ENCODE measurements at regions not wholly inside any gene's neighbourhood (a gene's known extent, or its start where the extent isn't known, plus 50 kb on each side); places are given as distances from the start of the nearest gene placed in this dataset.

GRCh38 chr16:54402270-54402669 lies 115.7 kb upstream of the IRX3 start:
- DNase-seq = no peak

GRCh38 chr16:54400261-54400660 lies 113.7 kb upstream of the IRX3 start:
- DNase-seq = no peak

- no peak for DNase-seq
These were observed 112.4 kb upstream of the IRX3 start for GRCh38 chr16:54398986-54399385.

GRCh38 chr16:54397838-54398237 lies 111.3 kb upstream of the IRX3 start:
- no peak for DNase-seq

- no peak for DNase-seq
These were observed 110.7 kb upstream of the IRX3 start for GRCh38 chr16:54397190-54397835.

- no peak for DNase-seq
These were observed 103.4 kb upstream of the IRX3 start for GRCh38 chr16:54389836-54390494.

- no peak for DNase-seq
These were observed 98.6 kb upstream of the IRX3 start for GRCh38 chr16:54385141-54385540.

- DNase-seq = no peak
These were observed 95.2 kb upstream of the IRX3 start for GRCh38 chr16:54381601-54382313.

GRCh38 chr16:54375071-54375470 lies 88.5 kb upstream of the IRX3 start:
- no peak for DNase-seq

GRCh38 chr16:54373534-54374520 lies 87.2 kb upstream of the IRX3 start:
- no peak for DNase-seq

GRCh38 chr16:54370278-54371040 lies 83.9 kb upstream of the IRX3 start:
- DNase-seq = no peak

GRCh38 chr16:54369861-54370260 lies 83.3 kb upstream of the IRX3 start:
- DNase-seq = no peak

GRCh38 chr16:54366943-54367342 lies 80.4 kb upstream of the IRX3 start:
- DNase-seq = no peak

GRCh38 chr16:54365990-54366634 lies 79.5 kb upstream of the IRX3 start:
- DNase-seq = no peak

- DNase-seq = no peak
These were observed 77.2 kb upstream of the IRX3 start for GRCh38 chr16:54363766-54364165.

- DNase-seq = no peak
These were observed 76.1 kb upstream of the IRX3 start for GRCh38 chr16:54362591-54363206.

- no peak for DNase-seq
These were observed 74.7 kb upstream of the IRX3 start for GRCh38 chr16:54361246-54361645.

GRCh38 chr16:54360681-54361080 lies 74.1 kb upstream of the IRX3 start:
- no peak for DNase-seq

- DNase-seq = no peak
These were observed 73.0 kb upstream of the IRX3 start for GRCh38 chr16:54359555-54359954.

GRCh38 chr16:54359081-54359480 lies 72.5 kb upstream of the IRX3 start:
- DNase-seq = no peak

GRCh38 chr16:54356391-54356790 lies 69.8 kb upstream of the IRX3 start:
- no peak for DNase-seq

Measured in NCI-H1436 (cell line).